ENCODE measurements at regions not wholly inside any gene's neighbourhood (a gene's known extent, or its start where the extent isn't known, plus 50 kb on each side); places are given as distances from the start of the nearest gene placed in this dataset.

DNA sequence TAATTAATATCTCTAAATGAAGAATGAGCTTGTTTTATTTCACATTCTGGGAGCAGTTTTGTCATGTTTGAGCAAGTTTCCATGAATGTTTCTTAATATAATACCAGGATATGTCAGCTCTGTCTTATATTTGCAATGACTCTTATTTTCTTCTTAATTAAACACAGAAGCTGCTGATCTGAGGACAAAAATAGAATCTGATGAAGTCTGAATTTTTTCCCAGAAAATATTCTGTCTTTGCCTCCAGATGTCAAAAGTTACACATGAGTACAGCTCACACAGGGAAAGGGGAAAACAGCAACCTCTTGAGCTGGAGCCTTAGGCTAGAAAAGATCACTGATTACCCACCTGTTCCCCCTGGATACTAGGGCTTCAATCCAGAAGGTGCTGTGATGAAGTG, 606.6 kb upstream of the SYT4 start:
- no peak for DNase-seq (ENCODE audit: low read depth in 6 of 9, low spot score in 9 of 9)
- Histone ChIP-seq H3K36me3 (ENCODE audit: control insufficient read depth in 2 of 2, insufficient read depth in 2 of 2, low read length in 1 of 2) (no peaks in the 10 kb centered on the region), H3K4me3 (ENCODE audit: low read length in 2 of 2) (no peak overlapping the region), H3K27me3 (ENCODE audit: control insufficient read depth in 2 of 2, insufficient read depth in 1 of 2, low read length in 1 of 2) (no peaks in the 10 kb centered on the region), H3K9me3 (ENCODE audit: control insufficient read depth in 2 of 2, insufficient read depth in 1 of 2, low read length in 1 of 2) (no peaks in the 10 kb centered on the region), H3K4me1 (ENCODE audit: control insufficient read depth in 2 of 2, insufficient read depth in 2 of 2, low read length in 2 of 2) (no peaks in the 10 kb centered on the region), H3K27ac (ENCODE audit: low read depth in 1 of 2, low read length in 1 of 2) (no peak overlapping the region)

DNA sequence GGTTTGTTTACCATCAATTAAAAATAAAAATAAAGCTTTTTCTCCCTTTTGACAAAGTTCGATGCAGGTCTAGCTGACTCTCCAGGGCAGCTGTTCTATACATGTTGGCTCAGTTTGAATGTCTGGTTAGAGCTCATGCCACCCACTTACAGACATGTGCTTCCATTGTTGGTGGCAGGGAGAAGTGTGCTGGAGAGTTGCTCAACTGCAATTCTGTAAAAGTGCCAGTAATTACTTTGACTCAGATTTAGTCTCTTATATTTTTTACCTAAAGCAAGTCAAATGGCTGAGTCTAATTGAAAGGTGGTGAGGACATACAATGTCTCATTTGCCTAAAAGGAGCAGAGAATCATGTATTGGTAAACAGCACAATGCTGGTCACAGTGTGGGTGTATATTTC, 609.1 kb upstream of the SYT4 start:
- Histone ChIP-seq H3K27ac (ENCODE audit: low read depth in 1 of 2, low read length in 1 of 2) (no peak overlapping the region), H3K27me3 (ENCODE audit: control insufficient read depth in 2 of 2, insufficient read depth in 1 of 2, low read length in 1 of 2) (no peaks in the 10 kb centered on the region), H3K4me3 (ENCODE audit: low read length in 2 of 2) (no peak overlapping the region), H3K4me1 (ENCODE audit: control insufficient read depth in 2 of 2, insufficient read depth in 2 of 2, low read length in 2 of 2) (no peaks in the 10 kb centered on the region), H3K9me3 (ENCODE audit: control insufficient read depth in 2 of 2, insufficient read depth in 1 of 2, low read length in 1 of 2) (no peaks in the 10 kb centered on the region), H3K36me3 (ENCODE audit: control insufficient read depth in 2 of 2, insufficient read depth in 2 of 2, low read length in 1 of 2) (no peaks in the 10 kb centered on the region)
- 97% methylated on average over 1 of the region's 1 CpG for WGBS
- DNase-seq (ENCODE audit: low read depth in 6 of 9, low spot score in 9 of 9): no peak

DNA sequence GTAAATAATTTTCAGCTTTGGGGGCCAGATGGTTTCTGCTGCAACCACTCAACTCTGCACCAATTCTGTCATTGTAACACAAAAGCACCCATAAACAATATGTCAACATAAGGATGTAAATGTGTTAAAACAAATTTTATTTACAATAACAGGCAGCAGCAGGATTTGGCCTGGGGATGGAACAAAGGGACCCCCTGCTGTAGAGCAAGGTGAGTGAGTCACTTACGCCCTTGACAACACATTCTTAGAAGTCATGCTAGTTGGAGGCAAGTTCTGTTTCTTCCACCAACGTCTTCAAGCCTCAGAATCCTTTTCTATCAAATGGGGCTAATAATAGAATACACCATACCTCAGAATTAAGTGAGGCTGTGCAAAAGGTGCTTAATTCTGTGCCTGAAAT, 610.2 kb upstream of the SYT4 start:
- WGBS: 77% methylated on average over 2 of the region's 2 CpGs
- Histone ChIP-seq H3K4me1 (ENCODE audit: control insufficient read depth in 2 of 2, insufficient read depth in 2 of 2, low read length in 2 of 2) (no peaks in the 10 kb centered on the region), H3K4me3 (ENCODE audit: low read length in 2 of 2) (no peak overlapping the region), H3K27me3 (ENCODE audit: control insufficient read depth in 2 of 2, insufficient read depth in 1 of 2, low read length in 1 of 2) (no peaks in the 10 kb centered on the region), H3K9me3 (ENCODE audit: control insufficient read depth in 2 of 2, insufficient read depth in 1 of 2, low read length in 1 of 2) (no peaks in the 10 kb centered on the region), H3K36me3 (ENCODE audit: control insufficient read depth in 2 of 2, insufficient read depth in 2 of 2, low read length in 1 of 2) (no peaks in the 10 kb centered on the region), H3K27ac (ENCODE audit: low read depth in 1 of 2, low read length in 1 of 2) (no peak overlapping the region)
- no peak for DNase-seq (ENCODE audit: low read depth in 6 of 9, low spot score in 9 of 9)

DNA sequence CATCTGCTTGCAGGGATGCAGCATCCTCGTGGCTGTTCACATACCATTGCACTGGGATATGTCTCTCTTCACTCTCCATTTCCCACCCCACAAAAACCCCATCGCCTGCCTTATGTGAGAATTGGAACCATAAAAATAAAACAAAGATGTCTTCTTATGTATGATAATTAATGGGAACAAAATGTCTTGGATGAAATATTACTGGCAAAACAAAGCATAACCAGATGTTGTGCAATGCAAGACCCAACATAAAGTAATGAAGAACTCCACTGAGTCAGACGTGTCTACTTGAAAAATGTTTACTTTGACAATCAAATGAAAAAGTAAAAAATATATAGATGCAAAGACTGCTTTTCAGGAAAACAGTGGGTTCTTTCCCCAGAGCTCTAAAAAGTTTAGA, 611.3 kb upstream of the SYT4 start:
- WGBS: 88% methylated on average over 3 of the region's 3 CpGs
- H3K4me3 ChIP-seq (ENCODE audit: low read length in 2 of 2): no peak overlapping the region
- H3K4me1 ChIP-seq (ENCODE audit: control insufficient read depth in 2 of 2, insufficient read depth in 2 of 2, low read length in 2 of 2): no peaks in the 10 kb centered on the region
- no peak overlapping the region for H3K27ac ChIP-seq (ENCODE audit: low read depth in 1 of 2, low read length in 1 of 2)
- DNase-seq (ENCODE audit: low read depth in 6 of 9, low spot score in 9 of 9): no peak
- no peaks in the 10 kb centered on the region for H3K9me3 ChIP-seq (ENCODE audit: control insufficient read depth in 2 of 2, insufficient read depth in 1 of 2, low read length in 1 of 2)
- no peaks in the 10 kb centered on the region for H3K27me3 ChIP-seq (ENCODE audit: control insufficient read depth in 2 of 2, insufficient read depth in 1 of 2, low read length in 1 of 2)
- H3K36me3 ChIP-seq (ENCODE audit: control insufficient read depth in 2 of 2, insufficient read depth in 2 of 2, low read length in 1 of 2): no peaks in the 10 kb centered on the region

DNA sequence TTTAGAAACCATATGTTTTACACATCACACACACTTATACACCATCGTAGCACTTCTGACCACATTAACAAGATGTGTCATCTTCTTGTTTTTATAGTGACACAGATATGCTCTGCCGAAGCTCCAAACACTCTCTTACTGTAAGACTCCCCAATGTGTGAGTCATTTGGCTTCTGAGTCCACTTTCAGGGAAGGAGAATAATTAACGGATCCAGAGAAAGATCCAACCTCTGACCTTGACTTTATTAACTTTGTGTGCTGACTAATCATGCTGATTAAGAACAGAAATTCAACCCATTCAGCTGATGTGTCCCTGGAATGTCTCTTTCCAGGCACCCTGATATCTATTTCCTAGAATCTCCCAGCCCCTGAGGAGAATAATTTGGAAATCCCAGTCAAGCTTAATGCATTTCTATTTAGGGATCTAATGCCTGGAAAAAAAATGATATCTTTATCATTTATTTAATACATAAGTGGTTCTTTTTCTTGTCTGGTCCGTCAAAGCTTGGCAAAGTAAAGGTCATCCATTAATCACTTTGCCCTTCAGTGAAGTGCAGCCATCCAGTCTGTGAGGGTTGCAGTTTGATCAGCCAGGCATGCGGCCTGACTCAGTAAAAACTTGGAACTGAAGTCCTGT, 615.8 kb upstream of the SYT4 start:
- no peak overlapping the region for H3K4me3 ChIP-seq (ENCODE audit: low read length in 2 of 2)
- 86% methylated on average over 5 of the region's 5 CpGs for WGBS
- no peaks in the 10 kb centered on the region for H3K9me3 ChIP-seq (ENCODE audit: control insufficient read depth in 2 of 2, insufficient read depth in 1 of 2, low read length in 1 of 2)
- no peaks in the 10 kb centered on the region for H3K27me3 ChIP-seq (ENCODE audit: control insufficient read depth in 2 of 2, insufficient read depth in 1 of 2, low read length in 1 of 2)
- no peak for DNase-seq (ENCODE audit: low read depth in 6 of 9, low spot score in 9 of 9)
- H3K4me1 ChIP-seq (ENCODE audit: control insufficient read depth in 2 of 2, insufficient read depth in 2 of 2, low read length in 2 of 2): no peaks in the 10 kb centered on the region
- no peaks in the 10 kb centered on the region for H3K36me3 ChIP-seq (ENCODE audit: control insufficient read depth in 2 of 2, insufficient read depth in 2 of 2, low read length in 1 of 2)
- no peak overlapping the region for H3K27ac ChIP-seq (ENCODE audit: low read depth in 1 of 2, low read length in 1 of 2)

DNA sequence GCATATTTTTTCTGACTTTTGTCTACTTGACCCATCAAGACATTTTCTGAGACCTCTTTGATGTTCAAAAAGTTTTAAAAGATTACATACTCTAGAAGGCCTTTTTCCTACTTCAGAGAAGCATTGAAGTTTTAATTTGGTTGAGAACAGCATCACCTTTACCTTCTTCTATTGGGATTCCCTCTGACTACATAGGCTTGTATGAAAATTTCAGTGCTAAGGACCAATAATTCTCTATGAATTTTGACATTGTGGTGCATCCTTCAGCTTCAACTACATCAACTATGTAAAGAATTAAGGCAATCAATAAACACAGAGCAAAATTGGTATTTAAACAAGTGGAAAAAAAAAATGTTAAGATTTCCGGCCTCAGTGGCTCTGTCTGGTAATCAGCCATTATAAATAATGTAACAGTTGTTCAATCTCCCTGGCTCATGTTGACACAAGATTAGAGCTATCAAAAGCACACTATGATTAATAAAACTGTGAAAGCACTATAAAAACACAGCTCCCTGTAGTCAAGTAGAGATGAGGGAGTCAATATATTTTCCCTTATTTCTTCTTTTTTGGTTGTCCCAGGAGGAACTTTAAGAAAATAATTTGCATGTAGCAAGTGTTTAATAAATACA, 627.0 kb upstream of the SYT4 start:
- no peak for DNase-seq (ENCODE audit: low read depth in 6 of 9, low spot score in 9 of 9)
- Histone ChIP-seq H3K27me3 (ENCODE audit: control insufficient read depth in 2 of 2, insufficient read depth in 1 of 2, low read length in 1 of 2) (no peaks in the 10 kb centered on the region), H3K4me3 (ENCODE audit: low read length in 2 of 2) (no peak overlapping the region), H3K9me3 (ENCODE audit: control insufficient read depth in 2 of 2, insufficient read depth in 1 of 2, low read length in 1 of 2) (no peaks in the 10 kb centered on the region), H3K27ac (ENCODE audit: low read depth in 1 of 2, low read length in 1 of 2) (no peak overlapping the region), H3K4me1 (ENCODE audit: control insufficient read depth in 2 of 2, insufficient read depth in 2 of 2, low read length in 2 of 2) (no peaks in the 10 kb centered on the region), H3K36me3 (ENCODE audit: control insufficient read depth in 2 of 2, insufficient read depth in 2 of 2, low read length in 1 of 2) (no peaks in the 10 kb centered on the region)
- WGBS: 94% methylated on average over 1 of the region's 1 CpG

DNA sequence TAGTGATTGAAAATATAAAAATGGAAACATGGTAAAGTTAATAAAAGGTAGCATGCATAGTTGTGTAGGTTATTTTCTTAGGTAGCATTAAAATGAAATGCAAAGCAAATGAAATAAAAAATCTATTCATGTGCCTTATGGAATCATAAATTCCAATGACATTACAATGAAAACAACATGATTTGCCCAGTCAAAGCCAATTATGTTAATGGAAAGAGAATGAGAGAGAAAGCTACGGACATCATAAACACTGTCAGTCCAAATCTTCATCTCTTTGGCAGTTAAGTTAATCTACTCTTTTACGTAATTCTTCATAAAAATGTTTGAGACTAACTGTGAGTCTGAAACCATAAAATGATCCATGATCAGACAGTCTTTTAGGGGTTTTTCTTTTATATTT, 636.7 kb upstream of the SYT4 start:
- WGBS: 97% methylated on average over 2 of the region's 2 CpGs
- H3K4me3 ChIP-seq (ENCODE audit: low read length in 2 of 2): no peak overlapping the region
- no peaks in the 10 kb centered on the region for H3K9me3 ChIP-seq (ENCODE audit: control insufficient read depth in 2 of 2, insufficient read depth in 1 of 2, low read length in 1 of 2)
- H3K27ac ChIP-seq (ENCODE audit: low read depth in 1 of 2, low read length in 1 of 2): no peak overlapping the region
- no peaks in the 10 kb centered on the region for H3K4me1 ChIP-seq (ENCODE audit: control insufficient read depth in 2 of 2, insufficient read depth in 2 of 2, low read length in 2 of 2)
- no peak for DNase-seq (ENCODE audit: low read depth in 6 of 9, low spot score in 9 of 9)
- no peaks in the 10 kb centered on the region for H3K36me3 ChIP-seq (ENCODE audit: control insufficient read depth in 2 of 2, insufficient read depth in 2 of 2, low read length in 1 of 2)
- H3K27me3 ChIP-seq (ENCODE audit: control insufficient read depth in 2 of 2, insufficient read depth in 1 of 2, low read length in 1 of 2): no peaks in the 10 kb centered on the region

DNA sequence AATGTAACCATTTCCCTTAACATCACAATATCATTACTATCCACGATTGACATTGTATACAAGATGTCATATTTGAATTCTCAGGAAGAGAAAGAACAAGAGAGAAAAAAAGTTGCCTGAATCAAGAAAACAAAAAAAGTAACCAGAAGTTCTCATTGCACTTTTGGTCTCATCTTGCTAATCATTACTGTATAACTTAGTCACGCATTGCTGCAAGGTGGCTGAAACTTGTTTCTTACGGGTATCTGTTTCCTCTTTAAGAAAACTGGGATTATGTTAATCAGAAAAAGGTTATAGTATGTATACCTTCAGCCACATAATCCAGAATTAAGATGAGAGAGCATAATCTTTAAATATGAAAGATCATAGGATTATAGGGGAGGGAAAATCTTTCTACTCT, 639.7 kb upstream of the SYT4 start:
- no peak for DNase-seq (ENCODE audit: low read depth in 6 of 9, low spot score in 9 of 9)
- H3K36me3 ChIP-seq (ENCODE audit: control insufficient read depth in 2 of 2, insufficient read depth in 2 of 2, low read length in 1 of 2): no peaks in the 10 kb centered on the region
- 94% methylated on average over 3 of the region's 3 CpGs for WGBS

DNA sequence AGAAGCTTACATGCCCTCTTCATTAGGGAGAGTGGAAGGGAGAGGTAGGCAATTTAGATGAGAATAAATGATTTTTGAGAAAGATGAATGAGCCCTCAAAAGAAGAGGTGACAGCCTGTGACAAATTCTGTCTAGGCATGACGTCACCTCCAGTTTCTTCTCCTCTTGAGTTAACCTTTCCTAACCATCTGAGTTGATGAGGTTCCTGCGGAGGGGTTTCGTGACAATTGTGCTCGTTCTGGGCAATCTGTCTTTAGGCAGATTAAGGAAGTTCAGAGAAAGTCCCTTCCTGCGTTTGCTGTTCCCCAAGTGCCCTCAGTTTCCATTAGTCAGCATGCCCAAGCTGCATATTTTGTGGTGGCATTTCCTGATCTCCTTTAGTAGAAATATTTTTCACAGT, 640.2 kb upstream of the SYT4 start:
- H3K27ac ChIP-seq (ENCODE audit: low read depth in 1 of 2, low read length in 1 of 2): no peak overlapping the region
- 58% methylated on average over 5 of the region's 5 CpGs for WGBS
- DNase-seq (ENCODE audit: low read depth in 6 of 9, low spot score in 9 of 9): no peak
- H3K27me3 ChIP-seq (ENCODE audit: control insufficient read depth in 2 of 2, insufficient read depth in 1 of 2, low read length in 1 of 2): no peaks in the 10 kb centered on the region
- no peaks in the 10 kb centered on the region for H3K4me1 ChIP-seq (ENCODE audit: control insufficient read depth in 2 of 2, insufficient read depth in 2 of 2, low read length in 2 of 2)
- no peak overlapping the region for H3K4me3 ChIP-seq (ENCODE audit: low read length in 2 of 2)
- no peaks in the 10 kb centered on the region for H3K36me3 ChIP-seq (ENCODE audit: control insufficient read depth in 2 of 2, insufficient read depth in 2 of 2, low read length in 1 of 2)
- H3K9me3 ChIP-seq (ENCODE audit: control insufficient read depth in 2 of 2, insufficient read depth in 1 of 2, low read length in 1 of 2): no peaks in the 10 kb centered on the region

More for the DNA sequence above, 639.7 kb upstream of the SYT4 start:
- H3K4me3 ChIP-seq (ENCODE audit: low read length in 2 of 2): no peak overlapping the region
- no peak overlapping the region for H3K27ac ChIP-seq (ENCODE audit: low read depth in 1 of 2, low read length in 1 of 2)
- no peaks in the 10 kb centered on the region for H3K27me3 ChIP-seq (ENCODE audit: control insufficient read depth in 2 of 2, insufficient read depth in 1 of 2, low read length in 1 of 2)
- no peaks in the 10 kb centered on the region for H3K4me1 ChIP-seq (ENCODE audit: control insufficient read depth in 2 of 2, insufficient read depth in 2 of 2, low read length in 2 of 2)
- H3K9me3 ChIP-seq (ENCODE audit: control insufficient read depth in 2 of 2, insufficient read depth in 1 of 2, low read length in 1 of 2): no peaks in the 10 kb centered on the region
